ENCODE measurements at regions not wholly inside any gene's neighbourhood (a gene's known extent, or its start where the extent isn't known, plus 50 kb on each side); places are given as distances from the start of the nearest gene placed in this dataset.
A peak's percentile ranks its signal among the peaks of the same experiment; 100 is the strongest.

- no peak for DNase-seq
These were observed 65.0 kb downstream of the NOL4 start for GRCh38 chr18:34159691-34160185.

GRCh38 chr18:34158881-34159690, 65.6 kb downstream of the NOL4 start:
- DNase-seq: peak; percentile 58

- no peak for DNase-seq
These were observed 71.0 kb downstream of the NOL4 start for GRCh38 chr18:34153711-34154110.

- DNase-seq: no peak
These were observed 93.7 kb downstream of the NOL4 start for GRCh38 chr18:34131006-34131405.

- DNase-seq: no peak
These were observed 96.3 kb downstream of the NOL4 start for GRCh38 chr18:34128436-34128835.

GRCh38 chr18:34126121-34126520, 98.6 kb downstream of the NOL4 start:
- DNase-seq: no peak

DNA sequence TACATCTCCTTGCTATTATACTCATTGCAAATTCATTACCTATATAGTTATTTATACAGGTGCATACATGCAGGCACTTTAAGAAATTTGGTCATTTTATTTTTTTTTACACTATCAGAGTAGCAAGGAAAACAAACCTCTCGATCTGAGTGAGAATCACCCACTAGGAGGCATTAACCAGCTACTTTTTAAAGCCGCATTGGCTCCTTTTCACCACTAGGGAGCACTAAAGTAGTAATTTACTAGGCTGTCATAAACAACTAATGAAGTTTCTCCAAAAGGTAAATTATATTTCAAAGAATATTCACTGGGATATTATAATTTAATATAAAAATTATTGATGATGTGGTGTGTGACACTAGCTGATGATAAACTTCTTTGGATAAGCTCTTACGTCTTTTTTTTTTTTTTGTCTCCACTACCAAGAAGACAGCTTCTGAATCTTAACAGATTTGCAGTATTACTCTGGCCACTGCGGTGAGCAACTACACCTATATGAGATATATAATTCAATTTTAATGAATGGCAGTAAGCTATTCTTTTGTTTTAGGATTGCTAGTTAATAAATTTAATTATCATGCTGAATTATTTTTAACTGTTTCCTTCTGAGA, 101.9 kb downstream of the NOL4 start:
- DNase-seq: no peak

- DNase-seq: no peak
These were observed 103.5 kb downstream of the NOL4 start for GRCh38 chr18:34121200-34121721.

- no peak for DNase-seq
These were observed 104.4 kb downstream of the NOL4 start for GRCh38 chr18:34120294-34120693.

DNA sequence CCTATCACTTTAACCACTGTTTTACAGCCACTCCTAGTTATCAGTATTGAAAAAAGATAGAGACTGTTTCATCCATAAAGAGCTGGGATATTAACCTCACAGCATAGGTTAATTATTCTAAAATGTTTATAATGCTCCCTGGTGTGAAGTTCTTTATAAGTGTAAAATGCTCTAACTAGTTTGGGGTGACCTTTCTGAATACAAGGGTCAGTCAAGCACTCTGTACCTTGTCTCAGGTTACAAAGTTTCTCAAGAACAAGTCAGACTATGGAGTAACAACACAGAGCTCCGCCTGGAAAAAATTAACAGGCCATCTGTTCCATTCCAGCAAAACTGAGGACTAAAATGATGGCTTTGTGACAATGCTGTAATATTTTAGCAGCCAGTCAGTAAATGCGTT, 107.4 kb downstream of the NOL4 start:
- no peak for DNase-seq

- no peak for DNase-seq
These were observed 109.2 kb downstream of the NOL4 start for GRCh38 chr18:34115409-34116081.

DNA sequence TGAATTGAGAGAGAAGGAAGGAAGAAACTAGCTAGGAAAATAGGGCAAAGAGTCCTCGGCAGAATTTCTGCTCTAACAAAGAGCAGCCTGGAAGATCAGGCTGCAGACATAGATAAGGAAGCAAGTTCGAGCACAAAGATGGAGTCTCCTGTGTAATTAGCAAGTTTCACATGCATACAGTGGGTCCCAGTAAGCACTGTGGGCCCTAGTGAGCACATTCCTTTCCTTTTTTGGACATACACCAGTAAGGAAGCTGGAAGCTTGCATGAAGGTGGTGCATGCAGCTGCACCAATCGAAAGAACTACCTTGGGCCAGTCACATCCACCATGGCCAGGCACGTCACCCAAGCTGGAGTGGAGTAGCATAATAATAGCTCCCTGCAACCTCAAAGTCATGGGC, 109.7 kb downstream of the NOL4 start:
- DNase-seq: no peak

DNA sequence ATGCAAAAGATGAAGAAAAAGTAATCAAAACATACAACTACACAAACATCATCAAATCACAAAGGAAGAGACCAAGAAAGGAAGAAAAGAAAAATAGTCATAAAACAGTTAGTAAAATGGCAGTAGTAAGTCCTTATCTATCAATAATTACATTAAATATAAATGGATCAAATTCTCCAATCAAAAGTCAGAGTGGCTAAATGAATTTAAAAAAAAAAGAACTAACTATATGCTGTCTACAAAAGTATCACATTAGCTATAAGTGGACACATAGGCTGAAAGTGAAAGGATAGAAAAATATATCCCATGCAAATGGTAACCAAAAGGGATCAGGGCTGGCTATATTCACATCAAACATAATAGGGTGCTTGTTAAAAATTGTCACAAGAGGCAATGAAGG, 116.5 kb downstream of the NOL4 start:
- no peak for DNase-seq

- no peak for DNase-seq
These were observed 126.6 kb downstream of the NOL4 start for GRCh38 chr18:34098109-34098508.

- no peak for DNase-seq
These were observed 127.4 kb downstream of the NOL4 start for GRCh38 chr18:34097312-34097711.

GRCh38 chr18:34094148-34094547, 130.6 kb downstream of the NOL4 start:
- no peak for DNase-seq

GRCh38 chr18:34092796-34093195, 131.9 kb downstream of the NOL4 start:
- DNase-seq: no peak

- DNase-seq: no peak
These were observed 138.3 kb downstream of the NOL4 start for GRCh38 chr18:34086370-34086769.

DNA sequence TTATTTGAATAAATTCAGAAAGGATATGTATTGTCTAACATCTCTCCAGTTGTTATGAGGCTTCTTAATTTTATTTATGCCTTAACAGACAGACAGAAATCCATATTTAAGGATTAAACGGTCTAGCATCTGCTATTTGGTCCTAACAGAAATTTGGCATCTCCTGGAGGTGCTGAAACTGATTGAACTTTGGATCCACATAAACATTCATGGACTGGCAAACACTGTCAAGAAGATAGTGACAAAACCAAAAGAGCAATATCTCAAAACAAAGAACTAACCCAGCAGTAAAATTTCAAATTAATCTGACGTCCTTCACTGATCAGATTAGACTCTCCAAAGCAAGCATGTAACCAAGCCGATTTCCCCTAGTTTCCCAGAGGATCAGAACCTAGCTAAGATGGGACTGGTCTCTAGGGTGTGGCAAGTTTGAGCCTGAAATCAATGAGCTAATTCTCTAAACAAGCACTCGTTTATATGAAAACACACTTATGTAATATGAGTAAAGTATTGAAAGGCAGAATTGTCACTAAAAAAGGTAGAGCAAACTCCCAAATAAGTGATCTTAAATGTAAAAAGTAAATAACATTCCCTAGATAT, 139.5 kb downstream of the NOL4 start:
- no peak for DNase-seq

DNA sequence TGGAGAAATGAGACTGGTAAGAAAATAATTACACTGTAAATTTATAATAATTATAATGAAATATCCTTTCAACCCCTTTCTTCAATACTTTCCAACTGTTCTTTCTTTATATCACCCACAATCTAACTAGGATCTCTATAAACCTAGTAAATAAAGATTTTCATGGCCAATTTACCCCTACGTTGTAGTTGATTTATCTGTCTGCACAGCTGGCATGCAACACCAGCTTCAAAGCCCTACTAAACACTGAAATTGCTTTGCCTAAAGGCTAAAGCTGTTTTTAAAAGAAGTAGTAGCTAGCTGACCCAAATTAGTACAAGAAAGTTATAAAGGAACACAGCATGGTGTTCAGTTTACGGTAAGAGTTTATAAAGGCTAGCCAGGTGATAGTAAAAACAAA, 140.1 kb downstream of the NOL4 start:
- DNase-seq: no peak

DNA sequence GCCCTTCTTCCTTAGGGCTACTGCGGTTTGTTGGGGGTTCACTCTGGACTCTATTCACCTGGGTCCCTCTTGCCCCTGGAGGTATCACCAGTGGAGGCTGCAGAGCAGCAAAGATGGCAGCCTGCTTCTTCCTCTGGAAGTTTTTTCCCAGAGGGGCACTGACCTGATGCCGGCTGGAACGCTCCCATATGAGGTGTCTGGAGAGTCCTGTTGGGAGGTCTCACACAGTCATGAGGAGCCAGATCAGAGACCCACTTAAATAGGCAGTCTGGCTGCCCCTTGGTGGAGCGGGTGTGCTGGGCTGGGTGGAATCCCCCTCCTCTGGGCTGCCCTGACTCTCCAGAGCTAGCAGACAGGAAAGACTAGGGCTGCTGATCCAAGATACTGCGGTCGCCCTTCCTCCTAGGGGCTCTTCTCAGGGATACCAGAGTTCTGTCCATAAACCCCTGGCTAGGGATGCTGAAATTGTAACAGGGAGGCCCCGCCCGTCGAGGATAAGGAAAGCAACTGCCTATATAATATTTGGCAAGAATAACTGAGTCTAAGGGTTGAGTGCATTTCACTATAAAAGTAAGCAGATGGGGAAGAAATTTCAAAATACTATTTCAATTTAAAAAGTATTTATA, 140.7 kb downstream of the NOL4 start:
- no peak for DNase-seq

- no peak for DNase-seq
These were observed 147.1 kb downstream of the NOL4 start for GRCh38 chr18:34077599-34077998.

Data from NCI-H2107 (cell line).